Endothelial cell of umbilical vein (primary cell): ENCODE measurements at regions not wholly inside any gene's neighbourhood (a gene's known extent, or its start where the extent isn't known, plus 50 kb on each side); places are given as distances from the start of the nearest gene placed in this dataset.

Experiments used
- BruUV-seq: library from RNA; stranded (reverse); fragments of 400-500 nt; replicated peaks from 2 replicates; lab custom pipeline; 2021; lab: Mats Ljungman, UMichigan
- CTCF ChIA-PET: fragments of 300-600, 350-600 bp; sonication (Branson Sonifier 250); formaldehyde crosslinking; loops from one replicate; lab custom pipeline; 2021; ENCODE audit warnings: antibody characterized with exemption, inconsistent platforms; lab: Charles Lee
- POLR2A ChIA-PET: fragments of 300-600, 350-600 bp; sonication (Branson Sonifier 250); formaldehyde crosslinking; loops from one replicate; lab custom pipeline; 2021; ENCODE audit warnings: antibody characterized with exemption, inconsistent platforms; lab: Charles Lee
- DNase-seq: peaks from one replicate; pipeline ENCODE4 v3.0.0-alpha.2; 2011; ENCODE audit warnings: low read depth, low spot score
- FAIRE-seq: peaks from 2 replicates; lab custom pipeline; 2011; peaks lifted over from hg19 to GRCh38; lab: Jason Lieb, UNC
- H2AFZ ChIP-seq: 2 replicates; pipeline ENCODE4 v1.6.0; 2012; ENCODE audit warnings: low read depth, low read length, control low read depth, inconsistent platforms
- H3K27ac ChIP-seq: 2 replicates; pipeline ENCODE4 v1.5.1; 2011; ENCODE audit warnings: low read depth, mild to moderate bottlenecking, control low read depth, low read length, moderate library complexity; ENCODE audit not compliant: insufficient read depth
- H3K27me3 ChIP-seq, 2 experiments: 2 replicates each; pipeline versions ENCODE4 v1.6.0 to v1.6.1; 2011; ENCODE audit warnings: low read length in 2 of 2, mixed read lengths in 1 of 2; ENCODE audit not compliant: control insufficient read depth in 2 of 2, insufficient read depth in 2 of 2
- H3K36me3 ChIP-seq, 2 experiments: 2 replicates in 1 of 2; 3 replicates in 1 of 2; pipeline ENCODE4 v1.5.1; 2011; ENCODE audit warnings: low read length in 2 of 2, mild to moderate bottlenecking in 1 of 2, moderate library complexity in 1 of 2; ENCODE audit not compliant: control insufficient read depth in 2 of 2, insufficient read depth in 2 of 2; ENCODE audit errors: extremely low read depth in 1 of 2
- H3K4me1 ChIP-seq: 3 replicates; pipeline ENCODE4 v1.5.1; 2011; ENCODE audit warnings: mild to moderate bottlenecking, low read length; ENCODE audit not compliant: control insufficient read depth, insufficient read depth; ENCODE audit errors: extremely low read depth
- H3K4me2 ChIP-seq: 2 replicates; pipeline ENCODE4 v1.6.1; 2011; ENCODE audit warnings: low read length, control low read depth, mixed read lengths; ENCODE audit not compliant: insufficient read depth
- H3K4me3 ChIP-seq, 3 experiments: fragments of 200-600 bp in 1 of 3; sonication (generic), shearing (Covaris generic) in 1 of 3; replicated peaks in 1 of 3; 2 replicates each; pipeline ENCODE4 v1.5.1; 2011 to 2016; ENCODE audit warnings: control low read depth in 3 of 3, low read length in 3 of 3, mild to moderate bottlenecking in 2 of 3, inconsistent platforms in 1 of 3, low read depth in 1 of 3, moderate library complexity in 1 of 3; ENCODE audit not compliant: insufficient read depth in 1 of 3
- H3K79me2 ChIP-seq: 2 replicates; pipeline ENCODE4 v1.6.0; 2012; ENCODE audit warnings: low read length, inconsistent platforms; ENCODE audit not compliant: control insufficient read depth, insufficient read depth
- H3K9ac ChIP-seq: replicated peaks from 2 replicates; pipeline ENCODE3; 2011; ENCODE audit warnings: low read length, control low read depth; ENCODE audit not compliant: insufficient read depth; ENCODE audit errors: extremely low read depth
- H3K9me1 ChIP-seq: replicated peaks from 3 replicates; pipeline ENCODE4 v1.6.0; 2011; ENCODE audit warnings: mild to moderate bottlenecking, low read length; ENCODE audit not compliant: control insufficient read depth, insufficient read depth; ENCODE audit errors: extremely low read depth
- H3K9me3 ChIP-seq: replicated peaks from 2 replicates; pipeline ENCODE4 v1.5.1; 2012; ENCODE audit warnings: low read length, inconsistent platforms; ENCODE audit not compliant: control insufficient read depth, insufficient read depth
- H4K20me1 ChIP-seq: replicated peaks from 2 replicates; pipeline ENCODE3; 2011; ENCODE audit warnings: mild to moderate bottlenecking, low read length; ENCODE audit not compliant: control insufficient read depth, insufficient read depth; ENCODE audit errors: extremely low read depth
- EZH2 ChIP-seq: IDR thresholded peaks from 2 replicates; pipeline ENCODE4 v1.6.1; 2012; ENCODE audit warnings: borderline replicate concordance, low read depth, mild to moderate bottlenecking, moderate library complexity, low read length, inconsistent platforms; ENCODE audit not compliant: severe bottlenecking
- FOS ChIP-seq: IDR thresholded peaks from 2 replicates; pipeline ENCODE4 v1.6.1; 2011; ENCODE audit warnings: mild to moderate bottlenecking, low read length, moderate library complexity, borderline replicate concordance; ENCODE audit not compliant: insufficient read depth
- GATA2 ChIP-seq: IDR thresholded peaks from 2 replicates; pipeline ENCODE4 v1.7.0; 2011; ENCODE audit warnings: low read depth, mild to moderate bottlenecking, moderate library complexity, mixed read lengths, low read length; ENCODE audit not compliant: insufficient read length, insufficient read depth
- JUN ChIP-seq: IDR thresholded peaks from 2 replicates; pipeline ENCODE4 v1.6.1; 2011; ENCODE audit warnings: borderline replicate concordance, low read depth; ENCODE audit not compliant: insufficient read length, insufficient read depth
- MYC ChIP-seq: IDR thresholded peaks from one replicate; pipeline ENCODE4 v1.6.1; 2011; ENCODE audit warnings: mild to moderate bottlenecking, low read depth, low read length
- POLR2A ChIP-seq: IDR thresholded peaks from 2 replicates; pipeline ENCODE4 v1.6.1; 2012; ENCODE audit warnings: low read depth, mild to moderate bottlenecking, control low read depth, low read length
- POLR2AphosphoS5 ChIP-seq: IDR thresholded peaks from 2 replicates; pipeline ENCODE4 v1.6.1; 2012; ENCODE audit warnings: low read depth, mild to moderate bottlenecking, control low read depth, low read length, moderate library complexity; ENCODE audit not compliant: insufficient read depth
- dilution Hi-C: fragments of 300-500 bp; cut with MboI; formaldehyde crosslinking; loops from one replicate; pipeline ENCODE4 v1.15.0; 2019; ENCODE audit warnings: low sequenced_read_pairs; ENCODE audit not compliant: extremely low pct_ligation_motif_present
- intact Hi-C: fragments of 100-400 bp; cut with micrococcal nuclease; formaldehyde crosslinking; loops from one replicate; pipeline ENCODE4 v1.10.0; 2022
- TF ChIP-seq, protein P1 (sequence below): IDR thresholded peaks from 2 replicates; pipeline ENCODE4 v1.6.1; 2011; ENCODE audit not compliant: insufficient read depth, insufficient read length
- TF ChIP-seq, protein P2 (sequence below), 2 donors: IDR thresholded peaks; 1 replicate in 1 of 2; 2 replicates in 1 of 2; pipeline ENCODE4 v1.5.1; 2011; ENCODE audit warnings: low read length in 2 of 2, mild to moderate bottlenecking in 2 of 2, moderate library complexity in 2 of 2, control low read depth in 1 of 2, inconsistent platforms in 1 of 2, low read depth in 1 of 2; ENCODE audit not compliant: insufficient read depth in 1 of 2; ENCODE audit errors: extremely low read depth in 1 of 2

DNA sequence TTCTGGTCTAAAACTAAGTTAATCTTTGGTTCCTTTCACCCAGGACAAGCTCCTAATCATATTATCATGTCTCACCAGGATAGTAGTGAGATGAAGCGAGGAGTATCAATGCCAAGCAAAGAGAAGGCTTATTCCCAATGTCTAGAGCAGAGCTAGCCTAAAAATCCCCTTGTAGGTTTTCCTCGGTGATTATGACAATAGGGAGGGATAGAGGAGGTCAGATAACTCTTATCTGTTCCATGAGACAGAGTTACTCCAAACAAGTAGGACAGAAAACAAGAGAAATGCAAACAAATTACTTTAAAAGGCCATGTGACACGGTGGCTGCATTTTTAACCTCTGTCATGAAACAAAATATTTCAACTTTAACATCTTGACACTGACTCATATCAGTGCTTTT lies 623.1 kb downstream of the ADCYAP1 start:
- Histone ChIP-seq H3K9me1 (no peaks in the 10 kb centered on the region), H3K4me1 (no peaks in the 10 kb centered on the region), H3K27ac (no peak overlapping the region), H2AFZ (no peak overlapping the region), H3K4me2 (no peak overlapping the region), H3K79me2 (no peaks in the 10 kb centered on the region), H4K20me1 (no peaks in the 10 kb centered on the region), H3K9ac (no peak overlapping the region), H3K9me3 (no peaks in the 10 kb centered on the region), H3K36me3 (no peaks in the 10 kb centered on the region), H3K27me3 (no peaks in the 10 kb centered on the region), H3K4me3 (no peak overlapping the region)
- no peak for TF ChIP-seq GATA2
- no peak for TF ChIP-seq MYC
- no peak for TF ChIP-seq POLR2A
- TF ChIP-seq FOS = no peak
- TF ChIP-seq, protein P1, sequence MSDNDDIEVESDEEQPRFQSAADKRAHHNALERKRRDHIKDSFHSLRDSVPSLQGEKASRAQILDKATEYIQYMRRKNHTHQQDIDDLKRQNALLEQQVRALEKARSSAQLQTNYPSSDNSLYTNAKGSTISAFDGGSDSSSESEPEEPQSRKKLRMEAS = no peak
- no peak for TF ChIP-seq JUN
- no peak for TF ChIP-seq EZH2
- TF ChIP-seq, protein P2, sequence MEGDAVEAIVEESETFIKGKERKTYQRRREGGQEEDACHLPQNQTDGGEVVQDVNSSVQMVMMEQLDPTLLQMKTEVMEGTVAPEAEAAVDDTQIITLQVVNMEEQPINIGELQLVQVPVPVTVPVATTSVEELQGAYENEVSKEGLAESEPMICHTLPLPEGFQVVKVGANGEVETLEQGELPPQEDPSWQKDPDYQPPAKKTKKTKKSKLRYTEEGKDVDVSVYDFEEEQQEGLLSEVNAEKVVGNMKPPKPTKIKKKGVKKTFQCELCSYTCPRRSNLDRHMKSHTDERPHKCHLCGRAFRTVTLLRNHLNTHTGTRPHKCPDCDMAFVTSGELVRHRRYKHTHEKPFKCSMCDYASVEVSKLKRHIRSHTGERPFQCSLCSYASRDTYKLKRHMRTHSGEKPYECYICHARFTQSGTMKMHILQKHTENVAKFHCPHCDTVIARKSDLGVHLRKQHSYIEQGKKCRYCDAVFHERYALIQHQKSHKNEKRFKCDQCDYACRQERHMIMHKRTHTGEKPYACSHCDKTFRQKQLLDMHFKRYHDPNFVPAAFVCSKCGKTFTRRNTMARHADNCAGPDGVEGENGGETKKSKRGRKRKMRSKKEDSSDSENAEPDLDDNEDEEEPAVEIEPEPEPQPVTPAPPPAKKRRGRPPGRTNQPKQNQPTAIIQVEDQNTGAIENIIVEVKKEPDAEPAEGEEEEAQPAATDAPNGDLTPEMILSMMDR (IDR thresholded peaks at IDR 0.05; ENCODE audit: extremely low read depth in 1 of 2, insufficient read depth in 1 of 2, low read depth in 1 of 2, low read length in 2 of 2) = no peak
- no peak for TF ChIP-seq POLR2AphosphoS5
- BruUV-seq = no TSS peak
- no peak for DNase-seq
- ChIA-PET POLR2A (no interaction called here), CTCF (no interaction called here)
- dilution Hi-C loops (no loop called here), intact Hi-C loops (no loop called here)
- FAIRE-seq = no peak
